ENCODE measurements at regions not wholly inside any gene's neighbourhood (a gene's known extent, or its start where the extent isn't known, plus 50 kb on each side); places are given as distances from the start of the nearest gene placed in this dataset.
"Not testable (repeated sequence)": the region's sequence is repeated elsewhere in the genome, so short reads cannot be mapped to it uniquely, and the experiment has no call there.

- DNase-seq, result no peak
These were observed 499.8 kb upstream of the CHORDC1 start for GRCh38 chr11:90722552-90723190.

GRCh38 chr11:90717522-90717921 is 494.7 kb upstream of the CHORDC1 start:
- no peak for DNase-seq

- no peak for DNase-seq
These were observed 482.8 kb upstream of the CHORDC1 start for GRCh38 chr11:90705661-90706060.

GRCh38 chr11:90704510-90704909 is 481.7 kb upstream of the CHORDC1 start:
- no peak for DNase-seq

- no peak for DNase-seq
These were observed 478.9 kb upstream of the CHORDC1 start for GRCh38 chr11:90701716-90702115.

GRCh38 chr11:90700789-90701439 is 478.1 kb upstream of the CHORDC1 start:
- DNase-seq, result no peak

- no peak for DNase-seq
These were observed 477.0 kb upstream of the CHORDC1 start for GRCh38 chr11:90699791-90700400.

GRCh38 chr11:90698238-90698637 is 475.4 kb upstream of the CHORDC1 start:
- no peak for DNase-seq

GRCh38 chr11:90675496-90675895 is 452.6 kb upstream of the CHORDC1 start:
- not testable (repeated sequence) for DNase-seq

GRCh38 chr11:90669094-90669493 is 446.2 kb upstream of the CHORDC1 start:
- DNase-seq, result no peak

- no peak for DNase-seq
These were observed 445.7 kb upstream of the CHORDC1 start for GRCh38 chr11:90668502-90668901.

GRCh38 chr11:90661233-90661632 is 438.4 kb upstream of the CHORDC1 start:
- DNase-seq, result no peak

GRCh38 chr11:90656171-90656570 is 433.3 kb upstream of the CHORDC1 start:
- DNase-seq, result no peak

GRCh38 chr11:90650153-90650552 is 427.3 kb upstream of the CHORDC1 start:
- DNase-seq, result no peak

GRCh38 chr11:90646706-90647105 is 423.9 kb upstream of the CHORDC1 start:
- no peak for DNase-seq

GRCh38 chr11:90646266-90646665 is 423.4 kb upstream of the CHORDC1 start:
- no peak for DNase-seq

- DNase-seq, result no peak
These were observed 416.7 kb upstream of the CHORDC1 start for GRCh38 chr11:90639461-90639993.

GRCh38 chr11:90635886-90636285 is 413.0 kb upstream of the CHORDC1 start:
- DNase-seq, result no peak

GRCh38 chr11:90635151-90635550 is 412.3 kb upstream of the CHORDC1 start:
- DNase-seq, result no peak

GRCh38 chr11:90630176-90630575 is 407.3 kb upstream of the CHORDC1 start:
- DNase-seq, result no peak

- no peak for DNase-seq
These were observed 406.5 kb upstream of the CHORDC1 start for GRCh38 chr11:90629229-90629806.

GRCh38 chr11:90614318-90614717 is 391.5 kb upstream of the CHORDC1 start:
- no peak for DNase-seq

GRCh38 chr11:90613037-90613436 is 390.2 kb upstream of the CHORDC1 start:
- DNase-seq, result not testable (repeated sequence)

- DNase-seq, result no peak
These were observed 383.9 kb upstream of the CHORDC1 start for GRCh38 chr11:90606721-90607120.

Data from T-helper 2 cell (primary cell).